D721Med (cell line): ENCODE measurements at regions not wholly inside any gene's neighbourhood (a gene's known extent, or its start where the extent isn't known, plus 50 kb on each side); places are given as distances from the start of the nearest gene placed in this dataset.

Experiments used
- DNase-seq: peaks from one replicate; pipeline ENCODE4 v3.0.0; 2011; ENCODE audit warnings: low spot score; ENCODE audit not compliant: insufficient read length
- FAIRE-seq: peaks from 2 replicates; lab custom pipeline; 2011; peaks lifted over from hg19 to GRCh38; lab: Jason Lieb, UNC
- CTCF ChIP-seq: IDR thresholded peaks from 2 replicates; pipeline ENCODE4 v1.5.1; 2012; ENCODE audit warnings: mild to moderate bottlenecking, control low read depth; ENCODE audit not compliant: insufficient read depth; ENCODE audit errors: missing control alignments

- DNase-seq (no peak), FAIRE-seq (no peak)
- TF ChIP-seq CTCF, result no peak
Measured at GRCh38 chr15:96027501-96027900, 303.0 kb upstream of the NR2F2 start.

GRCh38 chr15:96028620-96029019, 301.9 kb upstream of the NR2F2 start:
- DNase-seq (no peak), FAIRE-seq (no peak)
- TF ChIP-seq CTCF, result no peak

- no peak for DNase-seq
- FAIRE-seq, result no peak
Measured at GRCh38 chr15:96029172-96029571, 301.3 kb upstream of the NR2F2 start.

GRCh38 chr15:96031426-96032110, 298.9 kb upstream of the NR2F2 start:
- FAIRE-seq, result no peak
- no peak for TF ChIP-seq CTCF
- no peak for DNase-seq

More at GRCh38 chr15:96029172-96029571, 301.3 kb upstream of the NR2F2 start:
- TF ChIP-seq CTCF, result no peak

GRCh38 chr15:96035091-96035490, 295.4 kb upstream of the NR2F2 start:
- TF ChIP-seq CTCF, result no peak
- FAIRE-seq (no peak), DNase-seq (no peak)

GRCh38 chr15:96035635-96036034, 294.9 kb upstream of the NR2F2 start:
- FAIRE-seq, result no peak
- DNase-seq, result no peak
- TF ChIP-seq CTCF, result no peak

- no peak for TF ChIP-seq CTCF
- FAIRE-seq (no peak), DNase-seq (no peak)
Measured at GRCh38 chr15:96037584-96037983, 292.9 kb upstream of the NR2F2 start.
